Panc1 (cell line): ENCODE measurements at regions not wholly inside any gene's neighbourhood (a gene's known extent, or its start where the extent isn't known, plus 50 kb on each side); places are given as distances from the start of the nearest gene placed in this dataset.

Experiments
- ATAC-seq: fragments of 200-7000 bp; cut with Tn5 transposase; 2 replicates; pipeline ENCODE4 v1.9.1; 2020; ENCODE audit warnings: mild to moderate bottlenecking, moderate library complexity
- BruUV-seq: library from RNA; stranded (reverse); fragments of 400-500 nt; replicated peaks from 2 replicates; lab custom pipeline; 2021; lab: Mats Ljungman, UMichigan
- CTCF ChIA-PET: fragments of 300-600 bp; sonication (Branson Sonifier 250); formaldehyde crosslinking; loops from one replicate; lab custom pipeline; 2022; ENCODE audit warnings: antibody characterized with exemption; lab: Charles Lee
- POLR2A ChIA-PET: fragments of 300-600 bp; sonication (Branson Sonifier 250); formaldehyde crosslinking; loops from one replicate; lab custom pipeline; 2022; ENCODE audit warnings: antibody characterized with exemption; lab: Charles Lee
- DNase-seq: peaks from one replicate; pipeline ENCODE4 v3.0.0-alpha.2; 2010; ENCODE audit warnings: low read depth, low spot score
- H3K27ac ChIP-seq: 2 replicates; pipeline ENCODE4 v1.5.1; 2011; ENCODE audit warnings: mild to moderate bottlenecking, low read length, inconsistent platforms
- H3K27me3 ChIP-seq: fragments of 200-500 bp; sonication (Bioruptor generic); 2 replicates; pipeline ENCODE4 v1.6.0; 2014; ENCODE audit warnings: low read length, inconsistent platforms; ENCODE audit not compliant: control insufficient read depth, insufficient read depth
- H3K36me3 ChIP-seq: fragments of 200-500 bp; sonication (Bioruptor generic); 2 replicates; pipeline ENCODE4 v1.5.1; 2014; ENCODE audit warnings: inconsistent platforms, mild to moderate bottlenecking, low read length, moderate library complexity; ENCODE audit not compliant: control insufficient read depth, insufficient read depth
- H3K4me1 ChIP-seq: 2 replicates; pipeline ENCODE4 v1.5.1; 2011; ENCODE audit warnings: inconsistent platforms, mild to moderate bottlenecking, low read length, moderate library complexity; ENCODE audit not compliant: control insufficient read depth, insufficient read depth
- H3K4me3 ChIP-seq, 2 experiments: 2 replicates each; pipeline ENCODE4 v1.5.1; 2011 to 2012; ENCODE audit warnings: low read depth in 2 of 2, low read length in 2 of 2, mild to moderate bottlenecking in 2 of 2, inconsistent platforms in 1 of 2, moderate library complexity in 1 of 2
- H3K9me3 ChIP-seq: fragments of 200-500 bp; sonication (Bioruptor generic); 2 replicates; pipeline ENCODE4 v1.5.1; 2014; ENCODE audit warnings: low read depth, mild to moderate bottlenecking, inconsistent platforms, low read length, moderate library complexity; ENCODE audit not compliant: control insufficient read depth, insufficient read depth
- CTCF ChIP-seq: fragments of 450-650 bp; IDR thresholded peaks from 2 replicates; pipeline ENCODE4 v1.5.1; 2017; ENCODE audit warnings: mild to moderate bottlenecking
- POLR2AphosphoS5 ChIP-seq: IDR thresholded peaks from 2 replicates; pipeline ENCODE4 v1.6.1; 2012; ENCODE audit warnings: mild to moderate bottlenecking, low read depth, low read length, moderate library complexity
- REST ChIP-seq, 2 experiments: IDR thresholded peaks; 2 replicates each; pipeline ENCODE4 v1.6.1; 2011 to 2012; ENCODE audit warnings: low read depth in 2 of 2, control low read depth in 1 of 2, low read length in 1 of 2, mild to moderate bottlenecking in 1 of 2, moderate library complexity in 1 of 2; ENCODE audit not compliant: insufficient read depth in 1 of 2
- SIN3A ChIP-seq: IDR thresholded peaks from 2 replicates; pipeline ENCODE4 v1.6.1; 2012; ENCODE audit warnings: low read depth, mild to moderate bottlenecking, low read length, moderate library complexity, borderline replicate concordance; ENCODE audit not compliant: insufficient read depth
- TCF7L2 ChIP-seq: IDR thresholded peaks from 2 replicates; pipeline ENCODE4 v1.6.1; 2011; ENCODE audit warnings: mild to moderate bottlenecking, low read depth, low read length, inconsistent platforms
- in situ Hi-C: cut with HindIII; loops from 2 replicates; pipeline ENCODE4 v1.10.0; 2016; ENCODE audit warnings: low sequenced_read_pairs, low pct_unique_long_range_greater_than_20kb
- intact Hi-C: fragments of 100-400 bp; cut with micrococcal nuclease; formaldehyde crosslinking; loops from one replicate; pipeline ENCODE4 v1.10.0; 2022; ENCODE audit not compliant: unreplicated experiment

GRCh38 chr4:141575884-141576283 is 60.5 kb upstream of the IL15 start:
- BruUV-seq: no TSS peak
- ATAC-seq (no peak), DNase-seq (no peak)
- no peak overlapping the region for H3K4me3 ChIP-seq
- intact Hi-C loops (no loop called here), in situ Hi-C loops (no loop called here)
- H3K27me3 ChIP-seq: no peaks in the 10 kb centered on the region
- H3K9me3 ChIP-seq: no peaks in the 10 kb centered on the region
- no peak overlapping the region for H3K27ac ChIP-seq
- POLR2A ChIA-PET: no interaction called here
- CTCF ChIA-PET: no interaction called here
- H3K36me3 ChIP-seq: no peaks in the 10 kb centered on the region
- H3K4me1 ChIP-seq: no peaks in the 10 kb centered on the region
- TF ChIP-seq TCF7L2 (no peak), POLR2AphosphoS5 (no peak), SIN3A (no peak), REST (IDR thresholded peaks at IDR 0.05; ENCODE audit: insufficient read depth in 1 of 2, low read depth in 2 of 2, low read length in 1 of 2) (no peak), CTCF (no peak)

- Histone ChIP-seq H3K9me3 (no peaks in the 10 kb centered on the region), H3K27me3 (no peaks in the 10 kb centered on the region), H3K4me1 (no peaks in the 10 kb centered on the region), H3K27ac (no peak overlapping the region), H3K36me3 (no peaks in the 10 kb centered on the region), H3K4me3 (no peak overlapping the region)
- TF ChIP-seq CTCF (no peak), REST (IDR thresholded peaks at IDR 0.05; ENCODE audit: insufficient read depth in 1 of 2, low read depth in 2 of 2, low read length in 1 of 2) (no peak), TCF7L2 (no peak), POLR2AphosphoS5 (no peak)
- ChIA-PET POLR2A (no interaction called here), CTCF (no interaction called here)
- no peak for DNase-seq
- no TSS peak for BruUV-seq
- in situ Hi-C loops: no loop called here
- no peak for ATAC-seq
- intact Hi-C loops: no loop called here
Measured at GRCh38 chr4:141576585-141577110, 59.7 kb upstream of the IL15 start.
